GM19452 (cell line): ENCODE measurements at regions not wholly inside any gene's neighbourhood (a gene's known extent, or its start where the extent isn't known, plus 50 kb on each side); places are given as distances from the start of the nearest gene placed in this dataset.
"Not testable (repeated sequence)": the region's sequence is repeated elsewhere in the genome, so short reads cannot be mapped to it uniquely, and the experiment has no call there.

Source experiments
- ATAC-seq: cut with Tn5 transposase; IDR thresholded peaks from one replicate; pipeline ENCODE4 v1.9.1; 2021; ENCODE audit not compliant: unreplicated experiment

GRCh38 chr1:217049721-217050120, 326.5 kb upstream of the ESRRG start:
- ATAC-seq: no peak

DNA sequence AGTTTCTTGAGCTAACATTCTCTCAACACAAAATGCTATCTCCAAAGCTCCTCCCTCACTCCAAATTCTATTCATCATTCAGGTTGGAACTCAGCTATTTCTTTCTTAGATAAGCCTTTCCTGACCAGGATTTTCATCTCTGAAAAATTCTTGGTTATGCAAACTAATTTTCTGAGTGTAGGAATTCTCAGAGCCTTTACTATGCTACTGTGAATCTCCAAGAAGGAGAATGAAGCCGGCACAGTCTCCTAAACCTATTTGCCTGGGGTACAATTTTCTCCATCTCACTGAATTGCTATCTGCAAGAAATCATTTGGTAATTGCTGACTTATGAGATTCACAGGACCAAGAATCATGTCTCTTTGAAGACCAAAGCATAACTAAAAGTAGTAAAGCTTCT, 325.9 kb upstream of the ESRRG start:
- no peak for ATAC-seq

DNA sequence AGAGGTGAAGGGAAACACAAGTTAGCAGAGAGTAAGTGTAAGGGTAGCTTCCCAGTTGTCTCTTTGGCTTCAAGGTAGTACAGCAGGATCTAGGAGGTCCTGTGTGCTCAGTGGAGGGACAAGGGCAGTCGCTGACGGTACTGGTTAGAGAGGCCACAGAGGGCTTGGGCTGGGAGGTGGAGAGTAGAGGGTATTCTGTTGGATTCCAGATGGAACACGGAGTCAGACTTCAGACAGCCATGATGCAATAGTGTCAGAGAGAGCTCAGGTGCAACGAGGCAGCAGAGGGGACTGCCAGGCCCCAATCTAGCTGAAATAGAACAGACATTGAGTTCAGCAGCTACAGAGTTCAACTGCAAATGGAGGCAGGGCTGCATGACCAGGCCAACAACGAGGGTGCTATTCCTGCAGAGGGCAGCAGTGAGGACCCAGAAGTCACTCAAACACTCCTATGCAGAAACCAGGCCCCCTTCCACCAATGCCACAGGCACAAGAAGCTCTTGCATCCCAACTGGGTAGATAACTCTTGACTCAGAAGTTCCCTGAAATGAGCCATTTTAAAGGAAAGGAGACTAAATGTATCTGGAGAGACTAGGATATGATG, 325.0 kb upstream of the ESRRG start:
- ATAC-seq: no peak

- ATAC-seq: no peak
Observed at GRCh38 chr1:217040711-217041455, 317.7 kb upstream of the ESRRG start.

GRCh38 chr1:217039926-217040325, 316.7 kb upstream of the ESRRG start:
- no peak for ATAC-seq

- not testable (repeated sequence) for ATAC-seq
Observed at GRCh38 chr1:217039139-217039538, 315.9 kb upstream of the ESRRG start.

GRCh38 chr1:217036757-217037156, 313.5 kb upstream of the ESRRG start:
- ATAC-seq: no peak

- no peak for ATAC-seq
Observed at GRCh38 chr1:217032715-217033367, 309.6 kb upstream of the ESRRG start.

DNA sequence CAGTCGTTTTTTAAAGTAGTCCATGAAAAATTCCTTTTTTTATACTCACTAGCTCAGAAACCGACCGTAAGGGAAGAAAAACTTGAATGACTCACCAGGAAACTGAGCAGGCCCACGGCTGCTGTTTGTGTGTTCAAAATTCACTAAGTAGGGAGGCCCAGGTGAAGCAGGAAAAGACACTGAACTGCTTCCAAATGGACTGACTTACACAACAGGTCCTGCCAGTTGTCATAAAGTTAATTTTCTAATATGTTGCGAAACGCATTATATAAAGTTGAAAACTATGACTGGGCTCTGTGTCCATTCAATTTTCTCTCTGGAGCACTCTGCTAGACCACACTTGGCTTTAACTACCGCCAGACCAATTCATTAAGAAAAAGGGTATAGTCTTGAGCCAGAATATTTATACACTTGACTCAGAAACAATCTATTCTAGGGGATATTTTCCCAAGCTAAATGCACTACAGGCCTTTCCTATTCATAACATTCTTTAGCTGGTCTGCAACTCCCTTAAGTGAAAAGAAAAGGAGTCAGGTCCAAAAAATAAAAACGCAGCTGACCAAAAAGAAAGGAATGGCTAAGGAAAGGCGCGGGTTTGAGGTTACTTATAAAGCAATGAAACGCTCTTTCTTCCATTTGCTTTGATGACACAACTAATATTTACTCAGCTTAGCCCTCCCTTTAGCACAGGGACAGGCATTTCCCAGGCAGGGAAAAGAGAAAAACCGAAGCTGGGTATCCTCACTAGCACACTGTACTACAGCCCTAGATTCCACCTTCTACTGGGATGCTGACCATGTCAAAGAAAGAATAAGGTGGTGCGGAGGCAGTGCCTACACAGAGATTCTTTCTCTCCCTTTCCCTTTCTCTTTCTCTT, 306.3 kb upstream of the ESRRG start:
- no peak for ATAC-seq

DNA sequence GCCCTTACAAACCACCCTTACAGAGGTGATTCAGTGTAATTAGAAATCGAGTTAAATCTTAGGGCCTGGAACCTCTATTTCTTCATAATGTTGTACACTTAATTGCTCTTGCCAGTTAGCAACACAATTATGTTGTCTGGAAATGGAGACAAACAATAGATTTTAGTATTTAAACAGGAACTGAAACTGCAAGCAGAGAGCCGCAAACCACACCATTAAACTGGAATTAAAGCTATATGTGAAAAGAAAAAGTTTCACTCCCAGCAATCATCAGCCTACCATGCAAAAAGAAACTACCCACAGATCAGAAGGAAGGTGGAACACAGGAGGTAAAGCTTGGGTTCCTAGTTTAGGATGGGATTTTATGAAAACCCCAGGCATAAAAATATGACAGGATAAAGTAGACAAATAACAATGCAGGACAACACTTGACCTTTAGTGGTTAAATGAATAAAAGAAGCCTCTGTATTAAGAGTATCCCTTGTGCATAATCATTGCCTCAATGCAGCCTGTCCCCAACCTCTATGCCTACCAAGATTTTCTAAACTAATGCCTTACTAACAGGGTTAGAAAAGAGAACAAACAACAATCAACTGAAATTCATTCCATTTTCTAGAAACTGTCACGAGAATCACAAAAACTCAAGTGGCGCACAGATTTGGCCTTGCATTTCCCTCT, 304.3 kb upstream of the ESRRG start:
- peak; percentile 97 for ATAC-seq

DNA sequence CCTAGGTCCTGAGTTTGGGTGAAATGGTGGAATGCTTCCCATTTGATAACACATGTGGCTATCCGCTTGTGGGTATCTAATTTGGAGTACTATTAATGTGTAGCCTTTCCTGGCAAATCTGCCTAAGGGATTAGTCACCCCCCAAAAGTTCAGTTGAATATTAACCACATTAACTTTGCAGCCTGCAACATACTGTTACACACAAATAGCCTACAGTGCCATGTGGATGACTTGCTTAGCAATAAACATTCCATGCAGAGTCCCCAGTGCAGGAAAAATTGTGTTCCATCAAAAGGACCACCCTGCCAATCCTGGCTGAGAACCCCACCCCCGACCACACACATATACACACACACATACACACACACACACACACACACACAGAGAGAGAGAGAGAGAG, 303.3 kb upstream of the ESRRG start:
- ATAC-seq: no peak

DNA sequence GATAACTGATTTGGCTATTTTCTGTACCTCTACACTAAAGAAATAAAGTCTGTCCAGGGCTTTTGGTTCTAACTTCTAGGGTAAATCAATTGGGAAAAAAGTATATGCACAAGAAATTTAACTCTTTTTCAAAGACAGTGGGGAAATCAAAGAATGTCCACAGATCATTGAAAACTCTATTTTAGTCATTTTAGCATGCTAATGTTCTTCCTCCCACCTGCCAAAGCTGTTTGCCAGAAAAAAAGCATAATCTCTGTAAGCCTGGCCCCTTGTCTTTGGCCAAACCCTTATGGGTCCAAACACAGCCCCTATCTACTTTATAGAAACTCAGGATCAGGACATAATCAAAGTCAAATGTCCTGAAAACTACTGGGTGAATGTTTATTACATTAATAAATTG, 302.2 kb upstream of the ESRRG start:
- no peak for ATAC-seq

GRCh38 chr1:217024911-217025310, 301.7 kb upstream of the ESRRG start:
- no peak for ATAC-seq

DNA sequence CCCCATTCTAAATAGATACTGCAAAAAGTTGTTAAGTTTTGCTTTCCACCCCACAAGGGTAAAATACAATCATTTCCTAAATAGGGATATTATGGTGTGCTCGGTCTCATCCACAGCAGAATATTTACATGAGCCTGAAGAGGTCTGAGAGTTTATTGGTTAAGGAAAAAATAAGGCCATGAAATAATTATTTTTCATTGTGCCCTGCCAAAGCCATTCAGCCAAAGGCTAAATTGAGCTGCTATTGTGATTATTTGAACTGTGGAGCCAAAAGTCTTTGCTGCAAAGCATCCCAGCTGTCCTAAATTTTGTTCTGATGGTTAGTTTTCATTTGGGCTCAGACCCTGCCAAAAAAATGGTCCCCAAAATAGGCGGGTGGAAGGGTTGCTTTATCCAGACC, 298.7 kb upstream of the ESRRG start:
- no peak for ATAC-seq

- ATAC-seq: no peak
Observed at GRCh38 chr1:217021400-217021799, 298.2 kb upstream of the ESRRG start.

- ATAC-seq: no peak
Observed at GRCh38 chr1:217019475-217019874, 296.2 kb upstream of the ESRRG start.

DNA sequence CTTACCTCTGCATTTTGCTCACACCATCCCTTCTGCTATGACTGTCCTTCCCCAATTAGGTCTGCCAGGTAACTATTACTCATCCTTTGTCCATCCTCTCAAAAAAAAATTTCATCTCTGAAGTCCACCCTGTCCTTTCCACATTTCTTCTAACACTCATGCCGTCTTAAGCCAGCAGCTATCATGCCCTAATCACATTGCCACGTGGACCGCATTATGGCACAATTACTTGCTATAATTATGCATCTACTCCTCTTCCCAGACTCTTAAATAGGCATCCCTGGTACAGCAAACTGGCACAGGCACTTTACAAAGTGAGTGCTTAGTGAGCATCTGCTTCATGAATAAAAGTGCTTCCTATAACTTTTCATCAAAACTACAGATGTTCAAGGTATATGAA, 295.4 kb upstream of the ESRRG start:
- no peak for ATAC-seq

DNA sequence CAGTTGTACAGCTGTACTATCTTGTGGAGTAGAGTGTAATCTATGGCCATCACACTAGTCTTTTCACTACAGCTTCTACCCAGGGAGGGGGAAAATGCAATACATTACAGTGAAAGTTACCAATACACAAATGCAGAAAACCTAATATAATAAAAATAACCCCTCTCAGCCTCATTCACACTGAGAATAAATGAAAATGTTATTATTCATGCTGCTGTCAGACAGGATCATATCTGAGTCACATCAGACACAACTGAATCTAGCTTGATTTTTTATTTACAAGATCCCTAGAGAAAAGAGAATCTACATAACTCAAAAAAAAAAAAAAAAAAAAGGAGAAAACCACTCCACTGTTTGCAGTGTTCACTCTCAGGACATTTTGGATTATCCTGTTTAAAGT, 293.9 kb upstream of the ESRRG start:
- ATAC-seq: no peak

DNA sequence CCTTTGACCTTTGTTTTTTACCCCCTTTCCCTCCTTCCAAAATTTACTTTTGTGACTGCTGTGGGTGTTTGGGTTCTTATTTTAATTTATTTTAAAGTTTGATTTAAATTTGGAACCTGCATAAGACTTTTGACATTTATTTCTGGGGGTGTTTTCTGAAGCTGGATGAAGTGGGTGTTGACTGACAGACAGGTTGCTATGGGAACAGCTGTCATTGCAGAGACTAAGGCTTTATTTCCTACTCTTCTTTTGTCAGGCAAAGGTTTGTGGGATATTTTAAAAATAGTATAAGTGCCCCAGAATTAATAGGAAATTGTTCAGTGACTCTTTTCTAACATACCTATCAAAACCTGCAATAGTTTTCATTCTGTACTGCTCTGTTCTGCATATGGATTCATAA, 290.8 kb upstream of the ESRRG start:
- no peak for ATAC-seq

DNA sequence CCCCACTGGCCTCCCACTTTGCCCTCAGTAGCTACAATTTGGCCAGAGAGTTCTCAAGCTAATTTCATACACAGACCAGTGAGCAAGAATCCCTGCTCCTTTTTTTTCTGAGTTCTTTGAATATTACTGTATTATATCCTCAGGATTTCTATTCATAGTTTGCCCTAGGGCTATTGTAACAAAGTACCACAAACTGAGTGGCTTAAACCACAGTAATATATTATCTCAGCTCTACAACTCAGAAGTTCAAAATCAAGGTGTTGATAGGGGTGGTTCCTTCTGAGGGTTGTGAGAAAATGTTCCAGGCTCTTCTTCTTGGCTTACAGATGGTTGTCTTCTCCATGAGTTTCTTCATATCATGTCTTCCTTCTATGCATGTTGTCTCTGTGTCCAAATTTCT, 289.4 kb upstream of the ESRRG start:
- ATAC-seq: no peak

DNA sequence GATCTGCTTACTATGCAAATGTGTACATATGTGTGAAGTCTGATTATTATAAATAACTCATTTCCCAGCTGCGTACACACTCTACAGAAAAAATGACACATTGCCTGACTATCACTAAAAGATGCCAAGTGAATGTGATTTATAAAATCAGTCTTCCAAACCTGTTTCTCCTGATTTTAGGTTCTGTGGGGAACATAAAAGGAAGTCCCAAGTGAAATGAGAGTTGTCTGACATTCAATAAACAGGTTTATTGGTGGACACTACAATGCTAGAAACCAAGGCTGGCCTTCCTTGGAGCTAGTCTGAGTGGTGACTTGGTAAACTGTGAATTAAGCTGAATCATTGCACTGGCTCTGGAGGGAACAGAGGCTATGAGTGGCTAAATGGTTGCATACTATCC, 287.9 kb upstream of the ESRRG start:
- ATAC-seq: no peak
